Activated naive CD4-positive, alpha-beta T cell treated with anti-CD3 and anti-CD28 coated beads, Interleukin-2, amount 50 U/mL, for 24 hours (primary cell): ENCODE measurements at regions not wholly inside any gene's neighbourhood (a gene's known extent, or its start where the extent isn't known, plus 50 kb on each side); places are given as distances from the start of the nearest gene placed in this dataset.

Source experiments
- H3K27ac Mint-ChIP-seq: one replicate; pipeline ENCODE4 v1.8.0; 2021; ENCODE audit warnings: mild to moderate bottlenecking, mixed read lengths
- H3K27me3 Mint-ChIP-seq: one replicate; pipeline ENCODE4 v1.8.0; 2021; ENCODE audit warnings: mixed read lengths
- H3K36me3 Mint-ChIP-seq: one replicate; pipeline ENCODE4 v1.8.0; 2021; ENCODE audit warnings: mixed read lengths
- H3K4me1 Mint-ChIP-seq: one replicate; pipeline ENCODE4 v1.8.0; 2021; ENCODE audit warnings: mixed read lengths
- H3K4me3 Mint-ChIP-seq: one replicate; pipeline ENCODE4 v1.8.0; 2021; ENCODE audit warnings: mild to moderate bottlenecking, mixed read lengths
- H3K9me3 Mint-ChIP-seq: one replicate; pipeline ENCODE4 v1.8.0; 2021; ENCODE audit warnings: mixed read lengths

DNA sequence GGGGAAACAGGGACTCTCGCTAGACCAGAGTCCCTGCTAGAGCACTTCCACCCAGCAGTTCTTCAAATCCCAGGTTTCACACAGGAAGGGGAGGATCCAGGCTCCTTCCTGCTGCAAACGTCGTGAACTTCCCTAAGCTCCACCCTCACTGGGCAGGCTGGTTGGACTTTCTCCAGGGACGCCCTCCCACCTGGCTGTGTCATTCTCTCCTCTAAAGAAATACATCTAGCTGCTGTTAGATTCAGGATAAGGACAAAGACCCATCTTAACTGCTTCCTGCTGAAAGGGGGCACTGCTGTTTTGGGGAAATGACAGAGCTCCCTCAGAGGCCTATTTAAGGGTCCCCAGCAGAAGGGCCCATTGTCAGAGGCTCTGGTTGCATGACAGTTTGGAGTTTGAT is 230.7 kb downstream of the SEMA6A start:
- Mint-ChIP-seq H3K27ac (no peak overlapping the region), H3K36me3 (peaks cover 59% of the 10 kb centered on the region), H3K27me3 (no peaks in the 10 kb centered on the region), H3K4me3 (no peak overlapping the region), H3K4me1 (no peaks in the 10 kb centered on the region), H3K9me3 (peaks cover 34% of the 10 kb centered on the region)
